Parathyroid adenoma (tissue), 2 donors: ENCODE measurements at regions not wholly inside any gene's neighbourhood (a gene's known extent, or its start where the extent isn't known, plus 50 kb on each side); places are given as distances from the start of the nearest gene placed in this dataset.

ENCODE experiments used
- H2AFZ ChIP-seq: fragments of 300-600 bp; sonication (generic); one replicate; pipeline ENCODE4 v1.7.0; 2017; ENCODE audit warnings: antibody characterized with exemption, mild to moderate bottlenecking
- H3K27ac ChIP-seq: fragments of 300-600 bp; sonication (generic); one replicate; pipeline ENCODE4 v1.7.0; 2017
- H3K27me3 ChIP-seq: fragments of 300-600 bp; sonication (generic); one replicate; pipeline ENCODE4 v1.7.0; 2017; ENCODE audit warnings: low read length; ENCODE audit not compliant: control insufficient read depth, insufficient read depth
- H3K36me3 ChIP-seq: fragments of 300-600 bp; sonication (generic); one replicate; pipeline ENCODE4 v1.7.0; 2017; ENCODE audit warnings: low read length; ENCODE audit not compliant: control insufficient read depth, insufficient read depth
- H3K4me1 ChIP-seq: fragments of 300-600 bp; sonication (generic); one replicate; pipeline ENCODE4 v1.7.0; 2017; ENCODE audit warnings: control low read depth
- H3K4me2 ChIP-seq: fragments of 300-600 bp; sonication (generic); one replicate; pipeline ENCODE4 v1.7.0; 2017; ENCODE audit warnings: low read length
- H3K4me3 ChIP-seq: fragments of 300-600 bp; sonication (generic); one replicate; pipeline ENCODE4 v1.7.0; 2017; ENCODE audit warnings: low read depth, low read length
- H3K79me2 ChIP-seq: fragments of 300-600 bp; sonication (generic); one replicate; pipeline ENCODE4 v1.7.0; 2017; ENCODE audit warnings: control low read depth
- H3K9ac ChIP-seq: fragments of 300-600 bp; sonication (generic); one replicate; pipeline ENCODE4 v1.7.0; 2017; ENCODE audit warnings: mild to moderate bottlenecking
- H3K9me3 ChIP-seq: fragments of 300-600 bp; sonication (generic); one replicate; pipeline ENCODE4 v1.7.0; 2017; ENCODE audit warnings: low read length; ENCODE audit not compliant: control insufficient read depth
- CTCF ChIP-seq: fragments of 300-600 bp; sonication (generic); IDR thresholded peaks from one replicate; pipeline ENCODE4 v1.7.0; 2017; ENCODE audit warnings: antibody characterized with exemption, mild to moderate bottlenecking
- donor health status: primary hyperparathyroidism.

- Histone ChIP-seq H3K36me3 (no peaks in the 10 kb centered on the region), H3K4me2 (no peak overlapping the region), H3K4me1 (no peaks in the 10 kb centered on the region), H2AFZ (no peak overlapping the region), H3K79me2 (no peaks in the 10 kb centered on the region), H3K27me3 (no peaks in the 10 kb centered on the region), H3K9me3 (no peaks in the 10 kb centered on the region), H3K9ac (no peak overlapping the region), H3K27ac (no peak overlapping the region), H3K4me3 (no peak overlapping the region)
- no peak for TF ChIP-seq CTCF
These were observed 577.4 kb downstream of the ACTL7B start for GRCh38 chr9:108278341-108278740.

DNA sequence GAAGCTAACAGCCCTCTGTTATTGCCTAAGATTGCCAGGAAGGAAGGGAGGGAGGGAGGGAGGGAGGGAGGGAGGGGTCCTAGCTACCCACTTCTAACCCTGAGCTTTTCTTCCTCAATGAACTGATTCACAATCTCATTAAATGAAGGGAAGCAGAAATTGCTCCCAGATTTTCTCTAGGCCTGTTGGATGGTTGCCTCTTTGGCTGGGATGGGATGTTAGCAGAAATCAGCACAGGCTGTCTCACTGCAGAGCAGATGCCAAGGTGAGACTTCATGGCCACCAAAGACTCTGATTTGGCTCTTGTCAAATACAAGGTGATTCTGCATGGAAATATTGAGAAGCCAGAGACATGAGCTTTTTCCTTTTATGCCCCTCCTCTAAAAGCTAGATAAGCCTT is 578.6 kb downstream of the ACTL7B start:
- H3K27ac ChIP-seq = no peak overlapping the region
- no peaks in the 10 kb centered on the region for H3K9me3 ChIP-seq
- no peak overlapping the region for H3K4me2 ChIP-seq

GRCh38 chr9:108275906-108276305 is 579.9 kb downstream of the ACTL7B start:
- Histone ChIP-seq H3K9ac (no peak overlapping the region), H3K9me3 (no peaks in the 10 kb centered on the region), H2AFZ (no peak overlapping the region), H3K4me1 (no peaks in the 10 kb centered on the region), H3K27ac (no peak overlapping the region), H3K27me3 (no peaks in the 10 kb centered on the region), H3K79me2 (no peaks in the 10 kb centered on the region), H3K36me3 (no peaks in the 10 kb centered on the region), H3K4me2 (no peak overlapping the region), H3K4me3 (no peak overlapping the region)
- TF ChIP-seq CTCF = no peak

More for the DNA sequence above, 578.6 kb downstream of the ACTL7B start:
- no peak overlapping the region for H2AFZ ChIP-seq
- H3K27me3 ChIP-seq = no peaks in the 10 kb centered on the region
- H3K4me3 ChIP-seq = no peak overlapping the region
- H3K36me3 ChIP-seq = no peaks in the 10 kb centered on the region
- no peaks in the 10 kb centered on the region for H3K4me1 ChIP-seq
- H3K9ac ChIP-seq = no peak overlapping the region
- no peak for TF ChIP-seq CTCF
- H3K79me2 ChIP-seq = no peaks in the 10 kb centered on the region

DNA sequence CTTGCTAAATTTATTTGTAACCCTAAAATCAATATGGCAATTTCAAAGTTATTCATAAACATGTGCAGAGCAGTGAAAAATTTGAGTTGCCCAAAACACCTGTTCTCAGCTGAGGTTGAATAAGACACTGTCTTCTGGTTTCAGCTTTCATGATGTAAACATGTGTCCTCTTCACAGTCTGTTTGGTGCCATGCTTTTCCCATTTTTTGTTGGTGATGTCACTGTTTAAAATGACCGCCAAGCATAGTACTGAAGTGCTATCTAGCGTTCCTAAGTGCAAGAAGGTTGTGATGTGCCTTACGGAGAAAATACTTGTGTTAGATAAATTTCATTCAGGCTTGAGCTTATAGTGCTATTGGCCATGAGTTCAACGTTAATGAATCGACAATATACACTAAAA is 580.8 kb downstream of the ACTL7B start:
- H3K36me3 ChIP-seq = no peaks in the 10 kb centered on the region
- no peaks in the 10 kb centered on the region for H3K79me2 ChIP-seq
- H2AFZ ChIP-seq = no peak overlapping the region
- TF ChIP-seq CTCF = no peak
- no peak overlapping the region for H3K9ac ChIP-seq
- no peak overlapping the region for H3K4me3 ChIP-seq
- no peaks in the 10 kb centered on the region for H3K9me3 ChIP-seq
- no peak overlapping the region for H3K27ac ChIP-seq
- no peaks in the 10 kb centered on the region for H3K4me1 ChIP-seq
- H3K4me2 ChIP-seq = no peak overlapping the region
- H3K27me3 ChIP-seq = no peaks in the 10 kb centered on the region

GRCh38 chr9:108273988-108274387 is 581.8 kb downstream of the ACTL7B start:
- Histone ChIP-seq H3K36me3 (no peaks in the 10 kb centered on the region), H2AFZ (no peak overlapping the region), H3K4me1 (no peaks in the 10 kb centered on the region), H3K79me2 (no peaks in the 10 kb centered on the region), H3K27me3 (no peaks in the 10 kb centered on the region), H3K4me3 (no peak overlapping the region), H3K9me3 (no peaks in the 10 kb centered on the region), H3K27ac (no peak overlapping the region), H3K9ac (no peak overlapping the region), H3K4me2 (no peak overlapping the region)
- no peak for TF ChIP-seq CTCF
